ENCODE measurements at regions not wholly inside any gene's neighbourhood (a gene's known extent, or its start where the extent isn't known, plus 50 kb on each side); places are given as distances from the start of the nearest gene placed in this dataset.

GRCh38 chr13:53466576-53466975 lies 438.0 kb downstream of the OLFM4 start (continued):
- no peak for TF ChIP-seq BCL11A (IDR thresholded peaks at IDR 0.05; ENCODE audit: low read depth in 2 of 2, low read length in 2 of 2)
